ENCODE measurements at regions not wholly inside any gene's neighbourhood (a gene's known extent, or its start where the extent isn't known, plus 50 kb on each side); places are given as distances from the start of the nearest gene placed in this dataset.

DNA sequence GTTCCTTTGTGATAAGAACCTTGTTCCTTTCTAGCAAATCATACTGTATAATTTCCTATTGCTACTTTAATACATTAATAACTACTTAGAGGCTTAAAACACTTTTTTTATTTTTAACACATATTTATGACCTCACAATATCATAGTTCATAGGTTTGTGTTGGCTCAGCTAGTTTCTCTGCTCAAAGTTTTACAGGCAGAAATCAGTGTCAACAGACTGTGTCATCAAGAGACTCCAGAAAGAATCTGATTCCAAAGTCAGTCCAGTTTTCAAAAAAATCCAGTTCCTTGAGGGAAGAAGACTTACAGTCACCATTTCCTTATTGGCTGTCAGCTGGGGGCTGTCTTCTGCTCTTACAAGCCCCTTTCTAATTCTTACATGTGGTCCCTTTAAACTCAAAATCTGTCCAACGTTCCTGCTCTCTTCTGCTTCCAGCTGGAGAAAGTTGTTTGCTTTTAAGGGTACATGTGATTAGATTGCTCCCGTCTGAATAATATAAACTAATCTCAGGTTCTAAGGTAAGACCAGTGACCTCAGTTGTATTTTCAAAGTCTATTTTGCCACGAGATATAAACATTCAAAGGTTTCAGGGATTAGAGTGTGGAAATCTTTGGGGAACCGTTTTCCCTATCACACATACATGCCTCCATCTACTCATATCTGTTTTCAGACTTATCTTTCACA is 267.3 kb upstream of the SLITRK5 start:
- Histone ChIP-seq H3K27me3 (no peaks in the 10 kb centered on the region), H2AFZ (replicated peaks) (peak overlapping the region; percentile 39), H3K9me3 (ENCODE audit: low read depth) (no peaks in the 10 kb centered on the region), H3K4me2 (no peak overlapping the region), H3F3A (ENCODE audit: low read depth) (no peaks in the 10 kb centered on the region), H3K27ac (no peak overlapping the region), H3K4me1 (no peaks in the 10 kb centered on the region), H3K79me2 (ENCODE audit: low read depth) (no peaks in the 10 kb centered on the region), H3K9ac (no peak overlapping the region), H3K4me3 (no peak overlapping the region), H3K36me3 (no peaks in the 10 kb centered on the region), H4K20me1 (ENCODE audit: low read depth) (no peaks in the 10 kb centered on the region)
- no peak for TF ChIP-seq EZH2phosphoT487 (IDR thresholded peaks at IDR 0.05)
- no peak for TF ChIP-seq EZH2 (IDR thresholded peaks at IDR 0.05)
- TF ChIP-seq, protein P1, sequence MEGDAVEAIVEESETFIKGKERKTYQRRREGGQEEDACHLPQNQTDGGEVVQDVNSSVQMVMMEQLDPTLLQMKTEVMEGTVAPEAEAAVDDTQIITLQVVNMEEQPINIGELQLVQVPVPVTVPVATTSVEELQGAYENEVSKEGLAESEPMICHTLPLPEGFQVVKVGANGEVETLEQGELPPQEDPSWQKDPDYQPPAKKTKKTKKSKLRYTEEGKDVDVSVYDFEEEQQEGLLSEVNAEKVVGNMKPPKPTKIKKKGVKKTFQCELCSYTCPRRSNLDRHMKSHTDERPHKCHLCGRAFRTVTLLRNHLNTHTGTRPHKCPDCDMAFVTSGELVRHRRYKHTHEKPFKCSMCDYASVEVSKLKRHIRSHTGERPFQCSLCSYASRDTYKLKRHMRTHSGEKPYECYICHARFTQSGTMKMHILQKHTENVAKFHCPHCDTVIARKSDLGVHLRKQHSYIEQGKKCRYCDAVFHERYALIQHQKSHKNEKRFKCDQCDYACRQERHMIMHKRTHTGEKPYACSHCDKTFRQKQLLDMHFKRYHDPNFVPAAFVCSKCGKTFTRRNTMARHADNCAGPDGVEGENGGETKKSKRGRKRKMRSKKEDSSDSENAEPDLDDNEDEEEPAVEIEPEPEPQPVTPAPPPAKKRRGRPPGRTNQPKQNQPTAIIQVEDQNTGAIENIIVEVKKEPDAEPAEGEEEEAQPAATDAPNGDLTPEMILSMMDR (IDR thresholded peaks at IDR 0.05), result no peak
- Mint-ChIP-seq H3K4me1 (no peaks in the 10 kb centered on the region), H3K4me3 (no peak overlapping the region), H3K36me3 (no peaks in the 10 kb centered on the region), H3K27me3 (ENCODE audit: insufficient read depth, low read depth) (no peaks in the 10 kb centered on the region), H3K9me3 (no peaks in the 10 kb centered on the region), H3K27ac (no peak overlapping the region)
- DNase-seq (ENCODE audit: low spot score), result no peak

- Histone ChIP-seq H3K9ac (no peak overlapping the region), H3K27ac (no peak overlapping the region), H3K36me3 (no peaks in the 10 kb centered on the region), H3K27me3 (no peaks in the 10 kb centered on the region), H2AFZ (replicated peaks) (no peak overlapping the region), H3K4me2 (no peak overlapping the region), H3K4me1 (no peaks in the 10 kb centered on the region), H3F3A (ENCODE audit: low read depth) (no peaks in the 10 kb centered on the region), H4K20me1 (ENCODE audit: low read depth) (no peaks in the 10 kb centered on the region), H3K79me2 (ENCODE audit: low read depth) (no peaks in the 10 kb centered on the region), H3K4me3 (no peak overlapping the region), H3K9me3 (ENCODE audit: low read depth) (no peaks in the 10 kb centered on the region)
- TF ChIP-seq EZH2 (IDR thresholded peaks at IDR 0.05) (no peak), EZH2phosphoT487 (IDR thresholded peaks at IDR 0.05) (no peak)
- TF ChIP-seq, protein P1 (IDR thresholded peaks at IDR 0.05), result no peak
- H3K9me3 Mint-ChIP-seq, result no peaks in the 10 kb centered on the region
- DNase-seq (ENCODE audit: low spot score), result no peak
- H3K4me1 Mint-ChIP-seq, result no peaks in the 10 kb centered on the region
- H3K27me3 Mint-ChIP-seq (ENCODE audit: insufficient read depth, low read depth), result no peaks in the 10 kb centered on the region
- H3K36me3 Mint-ChIP-seq, result no peaks in the 10 kb centered on the region
- H3K27ac Mint-ChIP-seq, result no peak overlapping the region
- H3K4me3 Mint-ChIP-seq, result no peak overlapping the region
Observed at GRCh38 chr13:87426742-87427141, 244.4 kb upstream of the SLITRK5 start.

- DNase-seq (ENCODE audit: low spot score), result no peak
- no peak overlapping the region for H3K4me3 ChIP-seq
- H3F3A ChIP-seq (ENCODE audit: low read depth), result no peaks in the 10 kb centered on the region
- no peaks in the 10 kb centered on the region for H3K27me3 ChIP-seq
- H3K9ac ChIP-seq, result no peak overlapping the region
- H3K4me2 ChIP-seq, result no peak overlapping the region
- no peaks in the 10 kb centered on the region for H3K4me1 ChIP-seq
- Mint-ChIP-seq H3K4me3 (no peak overlapping the region), H3K27me3 (ENCODE audit: insufficient read depth, low read depth) (no peaks in the 10 kb centered on the region), H3K27ac (no peak overlapping the region), H3K36me3 (no peaks in the 10 kb centered on the region), H3K4me1 (no peaks in the 10 kb centered on the region), H3K9me3 (no peaks in the 10 kb centered on the region)
- H3K27ac ChIP-seq, result no peak overlapping the region
- H2AFZ ChIP-seq (replicated peaks), result no peak overlapping the region
- no peaks in the 10 kb centered on the region for H3K79me2 ChIP-seq (ENCODE audit: low read depth)
- no peaks in the 10 kb centered on the region for H3K36me3 ChIP-seq
- TF ChIP-seq EZH2 (IDR thresholded peaks at IDR 0.05) (no peak), EZH2phosphoT487 (IDR thresholded peaks at IDR 0.05) (no peak)
- TF ChIP-seq, protein P1 (IDR thresholded peaks at IDR 0.05), result no peak
- H4K20me1 ChIP-seq (ENCODE audit: low read depth), result no peaks in the 10 kb centered on the region
- no peaks in the 10 kb centered on the region for H3K9me3 ChIP-seq (ENCODE audit: low read depth)
Observed at GRCh38 chr13:87444135-87444534, 227.0 kb upstream of the SLITRK5 start.

Measured in neural progenitor cell (in vitro differentiated cells).